Skeletal muscle cell (primary cell): ENCODE measurements at regions not wholly inside any gene's neighbourhood (a gene's known extent, or its start where the extent isn't known, plus 50 kb on each side); places are given as distances from the start of the nearest gene placed in this dataset.
"Not testable (repeated sequence)": the region's sequence is repeated elsewhere in the genome, so short reads cannot be mapped to it uniquely, and the experiment has no call there.

Experiments
- DNase-seq: peaks from one replicate; pipeline ENCODE4 v3.0.0-alpha.2; 2010; ENCODE audit warnings: low read depth
- H3K4me3 ChIP-seq: 2 replicates; pipeline ENCODE4 v1.5.1; 2011; ENCODE audit warnings: low read depth, mild to moderate bottlenecking, control low read depth, low read length, moderate library complexity

GRCh38 chr6:865846-866245 is 172.9 kb upstream of the EXOC2 start:
- no peak for DNase-seq

GRCh38 chr6:863831-864230 is 170.9 kb upstream of the EXOC2 start:
- DNase-seq, result no peak
- no peak overlapping the region for H3K4me3 ChIP-seq

More at GRCh38 chr6:865846-866245, 172.9 kb upstream of the EXOC2 start:
- H3K4me3 ChIP-seq, result no peak overlapping the region

- not testable (repeated sequence) for DNase-seq, H3K4me3 ChIP-seq
Measured at GRCh38 chr6:863127-863526, 170.2 kb upstream of the EXOC2 start.

- no peak overlapping the region for H3K4me3 ChIP-seq
- DNase-seq, result no peak
Measured at GRCh38 chr6:859936-860335, 167.0 kb upstream of the EXOC2 start.

DNA sequence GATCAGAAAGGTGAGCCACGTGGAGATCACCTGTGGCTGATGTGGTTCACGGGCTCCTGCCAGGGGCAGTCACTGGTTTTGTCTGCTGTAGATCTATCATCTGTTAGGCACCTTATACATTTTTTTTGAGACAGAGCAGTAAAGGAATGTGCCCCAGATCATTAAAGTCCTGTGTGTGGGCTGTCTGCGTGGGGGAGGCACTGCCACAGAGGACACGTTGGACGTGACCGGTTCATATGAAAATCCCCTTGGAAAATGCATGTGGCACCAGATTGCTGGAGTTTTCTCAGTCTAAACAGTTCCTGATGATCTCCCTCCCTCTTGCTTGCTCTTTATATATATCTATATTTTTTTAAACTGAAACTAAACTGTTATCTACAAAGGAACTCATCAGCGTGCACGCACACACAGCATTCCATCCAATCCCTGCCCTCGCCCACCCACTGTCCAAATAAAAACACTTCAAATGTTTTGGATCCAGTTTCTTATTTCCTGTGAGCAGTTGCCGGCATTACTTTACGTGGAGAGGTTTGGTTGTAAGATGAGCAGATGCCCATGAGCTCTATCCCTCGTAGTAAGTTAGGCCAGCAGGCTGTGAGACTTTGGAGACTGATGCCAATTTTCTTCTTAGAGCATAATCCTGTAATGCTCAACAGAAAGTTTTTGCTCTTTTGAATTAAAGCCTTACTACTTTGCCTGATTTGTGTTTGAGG is 161.6 kb upstream of the EXOC2 start:
- H3K4me3 ChIP-seq, result no peak overlapping the region

DNA sequence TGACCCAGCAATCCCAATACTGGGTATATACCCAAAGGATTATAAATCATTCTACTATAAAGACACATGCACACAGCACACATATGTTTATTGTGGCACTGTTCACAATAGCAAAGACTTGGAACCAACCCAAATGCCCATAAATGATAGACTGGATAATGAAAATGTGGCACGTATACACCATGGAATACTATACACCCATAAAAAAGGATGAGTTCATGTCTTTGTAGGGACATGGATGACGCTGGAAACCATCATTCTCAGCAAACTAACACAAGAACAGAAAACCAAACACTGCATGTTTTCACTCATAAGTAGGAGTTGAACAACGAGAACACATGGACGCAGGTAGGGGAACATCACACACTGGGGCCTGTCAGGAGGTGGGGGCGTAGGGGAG is 159.3 kb upstream of the EXOC2 start:
- not testable (repeated sequence) for H3K4me3 ChIP-seq, DNase-seq

More for the DNA sequence above, 161.6 kb upstream of the EXOC2 start:
- no peak for DNase-seq

- H3K4me3 ChIP-seq, result no peak overlapping the region
- DNase-seq, result no peak
Measured at GRCh38 chr6:849075-849506, 156.2 kb upstream of the EXOC2 start.

GRCh38 chr6:845566-845965 is 152.6 kb upstream of the EXOC2 start:
- H3K4me3 ChIP-seq, result no peak overlapping the region
- DNase-seq, result no peak

- no peak for DNase-seq
- H3K4me3 ChIP-seq, result no peak overlapping the region
Measured at GRCh38 chr6:845101-845500, 152.2 kb upstream of the EXOC2 start.

- no peak for DNase-seq
- H3K4me3 ChIP-seq, result no peak overlapping the region
Measured at GRCh38 chr6:842141-842540, 149.2 kb upstream of the EXOC2 start.

- H3K4me3 ChIP-seq, result no peak overlapping the region
- no peak for DNase-seq
Measured at GRCh38 chr6:841569-841968, 148.6 kb upstream of the EXOC2 start.

- H3K4me3 ChIP-seq, result no peak overlapping the region
- no peak for DNase-seq
Measured at GRCh38 chr6:839201-839600, 146.3 kb upstream of the EXOC2 start.

- no peak for DNase-seq
- H3K4me3 ChIP-seq, result no peak overlapping the region
Measured at GRCh38 chr6:837380-837779, 144.4 kb upstream of the EXOC2 start.

GRCh38 chr6:836276-836853 is 143.4 kb upstream of the EXOC2 start:
- H3K4me3 ChIP-seq, result no peak overlapping the region

GRCh38 chr6:835476-836160 is 142.7 kb upstream of the EXOC2 start:
- H3K4me3 ChIP-seq, result no peak overlapping the region
- DNase-seq, result no peak

More at GRCh38 chr6:836276-836853, 143.4 kb upstream of the EXOC2 start:
- DNase-seq, result no peak

GRCh38 chr6:834866-835265 is 141.9 kb upstream of the EXOC2 start:
- DNase-seq, result no peak
- H3K4me3 ChIP-seq, result no peak overlapping the region

- H3K4me3 ChIP-seq, result no peak overlapping the region
- DNase-seq, result no peak
Measured at GRCh38 chr6:834190-834589, 141.3 kb upstream of the EXOC2 start.

- DNase-seq, H3K4me3 ChIP-seq: not testable (repeated sequence)
Measured at GRCh38 chr6:832804-833203, 139.9 kb upstream of the EXOC2 start.

GRCh38 chr6:830667-831327 is 137.9 kb upstream of the EXOC2 start:
- no peak overlapping the region for H3K4me3 ChIP-seq
- no peak for DNase-seq

DNA sequence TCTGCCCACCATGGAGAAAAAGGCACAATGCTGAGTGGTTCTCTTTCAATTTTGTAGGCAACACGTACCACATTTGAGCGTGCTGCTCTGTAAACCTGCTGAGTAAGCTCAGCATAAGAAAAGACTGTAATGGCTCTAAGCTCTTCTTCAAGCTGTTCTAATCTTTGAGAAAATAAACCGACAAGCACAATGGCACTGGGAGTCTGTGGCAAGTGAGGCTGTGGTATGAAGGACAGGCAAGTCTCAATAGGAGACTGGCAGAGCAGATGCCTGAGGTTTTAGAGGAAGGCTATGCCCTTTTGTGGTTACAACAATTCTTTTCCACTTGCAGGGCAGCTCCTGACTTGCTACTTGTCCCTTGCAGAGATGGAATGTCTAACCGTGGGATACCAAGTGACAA is 136.7 kb upstream of the EXOC2 start:
- DNase-seq, result no peak
- H3K4me3 ChIP-seq, result no peak overlapping the region
